ENCODE measurements at regions not wholly inside any gene's neighbourhood (a gene's known extent, or its start where the extent isn't known, plus 50 kb on each side); places are given as distances from the start of the nearest gene placed in this dataset.
"Not testable (repeated sequence)": the region's sequence is repeated elsewhere in the genome, so short reads cannot be mapped to it uniquely, and the experiment has no call there.

- Histone ChIP-seq H3K4me1 (no peaks in the 10 kb centered on the region), H3K27me3 (no peaks in the 10 kb centered on the region), H3K27ac (no peak overlapping the region), H3K9me3 (no peaks in the 10 kb centered on the region), H3K36me3 (no peaks in the 10 kb centered on the region), H3K4me3 (no peak overlapping the region)
- no peak for ATAC-seq
- intact Hi-C loops (cut with DNase I): no loop called here
- TF ChIP-seq CTCF (IDR thresholded peaks at IDR 0.05): no peak
- DNase-seq: no peak
Measured at GRCh38 chr9:115891929-115892328, 261.7 kb upstream of the PAPPA start.

- H3K4me3 ChIP-seq; H3K27ac ChIP-seq; H3K4me1 ChIP-seq; DNase-seq; intact Hi-C loops (cut with DNase I); H3K27me3 ChIP-seq; H3K36me3 ChIP-seq; H3K9me3 ChIP-seq; ATAC-seq: not testable (repeated sequence)
Measured at GRCh38 chr9:115898478-115898877, 255.1 kb upstream of the PAPPA start.

GRCh38 chr9:115900698-115901097, 252.9 kb upstream of the PAPPA start:
- Histone ChIP-seq H3K4me1 (no peaks in the 10 kb centered on the region), H3K36me3 (no peaks in the 10 kb centered on the region), H3K9me3 (no peaks in the 10 kb centered on the region), H3K27ac (no peak overlapping the region), H3K27me3 (no peaks in the 10 kb centered on the region), H3K4me3 (no peak overlapping the region)
- no peak for DNase-seq
- intact Hi-C loops (cut with DNase I): no loop called here
- ATAC-seq: no peak
- TF ChIP-seq CTCF (IDR thresholded peaks at IDR 0.05): no peak

- ATAC-seq (no peak), DNase-seq (no peak)
- no peak for TF ChIP-seq CTCF (IDR thresholded peaks at IDR 0.05)
- H3K27ac ChIP-seq: no peak overlapping the region
- no peaks in the 10 kb centered on the region for H3K9me3 ChIP-seq
- H3K36me3 ChIP-seq: no peaks in the 10 kb centered on the region
- no peaks in the 10 kb centered on the region for H3K4me1 ChIP-seq
- H3K27me3 ChIP-seq: no peaks in the 10 kb centered on the region
- intact Hi-C loops (cut with DNase I): no loop called here
- no peak overlapping the region for H3K4me3 ChIP-seq
Measured at GRCh38 chr9:115910959-115911358, 242.6 kb upstream of the PAPPA start.

- DNase-seq: no peak
- intact Hi-C loops (cut with DNase I): no loop called here
- Histone ChIP-seq H3K36me3 (no peaks in the 10 kb centered on the region), H3K4me1 (no peaks in the 10 kb centered on the region), H3K27ac (no peak overlapping the region), H3K27me3 (no peaks in the 10 kb centered on the region), H3K4me3 (no peak overlapping the region), H3K9me3 (no peaks in the 10 kb centered on the region)
- TF ChIP-seq CTCF (IDR thresholded peaks at IDR 0.05): no peak
- no peak for ATAC-seq
Measured at GRCh38 chr9:115912086-115912485, 241.5 kb upstream of the PAPPA start.

- H3K27ac ChIP-seq: no peak overlapping the region
- DNase-seq (no peak), ATAC-seq (no peak)
- H3K4me1 ChIP-seq: no peaks in the 10 kb centered on the region
- TF ChIP-seq CTCF (IDR thresholded peaks at IDR 0.05): no peak
- no peaks in the 10 kb centered on the region for H3K9me3 ChIP-seq
- intact Hi-C loops (cut with DNase I): no loop called here
- no peaks in the 10 kb centered on the region for H3K36me3 ChIP-seq
- no peak overlapping the region for H3K4me3 ChIP-seq
- H3K27me3 ChIP-seq: no peaks in the 10 kb centered on the region
Measured at GRCh38 chr9:115913696-115914095, 239.9 kb upstream of the PAPPA start.

Measured in upper lobe of right lung (tissue), 1 donor.